Cardiac fibroblast (primary cell): ENCODE measurements at regions not wholly inside any gene's neighbourhood (a gene's known extent, or its start where the extent isn't known, plus 50 kb on each side); places are given as distances from the start of the nearest gene placed in this dataset.

ENCODE experiments used
- DNase-seq, 2 donors: peaks; one replicate each; pipeline versions ENCODE4 v3.0.0 to v3.0.0-alpha.2; 2010; ENCODE audit warnings: low read depth in 2 of 2
- H3K4me3 ChIP-seq, 2 donors: replicated peaks in 1 of 2; 1 replicate in 1 of 2; 2 replicates in 1 of 2; pipeline ENCODE4 v1.5.1; 2011; ENCODE audit warnings: low read depth in 2 of 2, low read length in 2 of 2, mild to moderate bottlenecking in 2 of 2, moderate library complexity in 1 of 2
- TF ChIP-seq, protein P1 (sequence below): IDR thresholded peaks from one replicate; pipeline ENCODE4 v1.5.1; 2011; ENCODE audit warnings: low read depth, mild to moderate bottlenecking, low read length, inconsistent platforms

DNA sequence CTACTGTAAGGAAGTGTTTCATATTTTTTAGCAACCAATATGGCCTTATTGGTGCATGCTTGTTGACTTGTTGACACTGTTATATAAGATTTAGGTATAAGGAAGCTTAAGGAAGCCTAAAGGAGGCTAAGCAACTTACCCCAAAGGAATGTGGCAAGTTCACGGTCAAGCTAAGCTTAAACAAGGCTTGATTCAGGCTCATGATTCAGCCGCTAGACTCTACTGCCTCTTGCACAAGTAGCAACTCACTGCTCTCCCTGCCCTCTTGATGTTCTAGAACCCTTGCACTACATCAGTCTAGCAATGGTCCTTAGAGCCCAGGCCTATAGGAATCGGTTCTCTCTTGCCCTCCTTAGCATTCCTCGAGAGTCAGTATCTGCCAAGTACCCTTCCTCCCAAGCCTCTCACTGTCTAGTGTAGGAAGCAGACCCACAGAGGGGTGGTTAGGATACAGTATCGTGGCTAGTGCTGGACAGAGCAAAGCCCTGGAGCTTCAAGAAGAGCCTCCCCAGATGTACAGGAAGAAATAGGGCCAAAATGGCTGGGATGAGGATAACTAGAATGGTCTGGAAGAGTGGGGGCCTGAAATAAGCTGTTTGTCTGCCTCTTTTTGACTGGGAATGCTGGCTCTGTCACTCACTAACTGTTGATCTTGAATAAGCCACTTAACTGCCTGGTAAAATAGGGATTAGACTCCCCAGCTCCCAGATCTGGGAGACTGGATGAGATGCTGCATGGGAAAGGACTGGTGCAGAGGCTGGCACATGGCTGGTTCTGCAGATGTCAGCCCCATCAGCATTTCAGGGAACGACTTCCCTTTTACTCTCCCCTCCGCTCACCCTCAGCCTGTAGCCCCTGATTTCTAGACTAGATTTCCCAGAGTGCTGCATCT is 122.2 kb downstream of the NAV1 start:
- peak in 1 of 2 donors; percentile 40 for DNase-seq
- TF ChIP-seq, protein P1, sequence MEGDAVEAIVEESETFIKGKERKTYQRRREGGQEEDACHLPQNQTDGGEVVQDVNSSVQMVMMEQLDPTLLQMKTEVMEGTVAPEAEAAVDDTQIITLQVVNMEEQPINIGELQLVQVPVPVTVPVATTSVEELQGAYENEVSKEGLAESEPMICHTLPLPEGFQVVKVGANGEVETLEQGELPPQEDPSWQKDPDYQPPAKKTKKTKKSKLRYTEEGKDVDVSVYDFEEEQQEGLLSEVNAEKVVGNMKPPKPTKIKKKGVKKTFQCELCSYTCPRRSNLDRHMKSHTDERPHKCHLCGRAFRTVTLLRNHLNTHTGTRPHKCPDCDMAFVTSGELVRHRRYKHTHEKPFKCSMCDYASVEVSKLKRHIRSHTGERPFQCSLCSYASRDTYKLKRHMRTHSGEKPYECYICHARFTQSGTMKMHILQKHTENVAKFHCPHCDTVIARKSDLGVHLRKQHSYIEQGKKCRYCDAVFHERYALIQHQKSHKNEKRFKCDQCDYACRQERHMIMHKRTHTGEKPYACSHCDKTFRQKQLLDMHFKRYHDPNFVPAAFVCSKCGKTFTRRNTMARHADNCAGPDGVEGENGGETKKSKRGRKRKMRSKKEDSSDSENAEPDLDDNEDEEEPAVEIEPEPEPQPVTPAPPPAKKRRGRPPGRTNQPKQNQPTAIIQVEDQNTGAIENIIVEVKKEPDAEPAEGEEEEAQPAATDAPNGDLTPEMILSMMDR, result no peak
- no peak overlapping the region for H3K4me3 ChIP-seq

DNA sequence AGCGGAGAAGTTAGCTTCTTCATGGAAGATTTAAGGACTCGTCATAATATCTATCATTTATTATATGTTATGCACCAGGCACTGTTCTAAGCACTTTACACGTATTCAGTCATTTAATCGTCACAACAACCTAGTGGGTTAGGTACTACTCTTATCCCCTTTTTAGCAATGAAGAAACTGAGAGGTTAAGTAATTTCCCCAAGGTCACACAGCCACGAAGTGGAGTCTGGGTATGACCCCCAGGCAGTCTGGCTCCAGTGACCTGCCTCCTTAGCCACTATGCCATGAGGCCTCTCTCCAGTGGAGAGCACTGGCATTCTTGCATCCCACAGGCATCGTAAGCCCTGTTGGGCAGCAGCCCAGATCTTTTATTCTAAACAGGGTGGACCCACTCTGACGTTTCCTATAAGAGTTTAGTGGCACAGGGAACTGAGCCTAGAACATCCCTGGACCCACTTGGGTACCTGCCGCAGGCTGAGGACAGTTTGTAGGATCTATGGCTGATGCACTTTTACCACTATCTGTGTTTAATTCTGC is 123.0 kb downstream of the NAV1 start:
- TF ChIP-seq, protein P1, result no peak
- DNase-seq, result no peak

DNA sequence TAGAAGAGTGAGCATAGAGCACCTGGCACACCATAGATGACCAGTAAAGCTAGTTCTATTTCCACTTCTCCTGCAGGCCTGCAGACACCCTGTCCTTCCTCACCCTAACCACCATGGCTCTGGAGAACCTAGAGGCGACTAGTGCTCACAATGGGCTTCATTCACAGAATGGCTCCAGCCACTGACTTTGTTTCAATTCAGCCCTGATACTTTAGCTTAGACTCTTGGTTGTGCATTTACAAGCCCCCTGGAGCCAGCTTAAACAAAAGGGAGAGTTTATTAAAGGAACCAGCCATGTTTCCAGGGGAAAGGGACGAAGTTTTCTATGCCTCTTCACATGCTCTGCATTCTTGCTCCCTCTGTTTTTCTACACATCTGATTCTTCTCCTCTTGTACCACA is 123.7 kb downstream of the NAV1 start:
- no peak for DNase-seq
- H3K4me3 ChIP-seq, result no peak overlapping the region
- TF ChIP-seq, protein P1, result no peak

More for the DNA sequence above, 123.0 kb downstream of the NAV1 start:
- H3K4me3 ChIP-seq, result no peak overlapping the region

DNA sequence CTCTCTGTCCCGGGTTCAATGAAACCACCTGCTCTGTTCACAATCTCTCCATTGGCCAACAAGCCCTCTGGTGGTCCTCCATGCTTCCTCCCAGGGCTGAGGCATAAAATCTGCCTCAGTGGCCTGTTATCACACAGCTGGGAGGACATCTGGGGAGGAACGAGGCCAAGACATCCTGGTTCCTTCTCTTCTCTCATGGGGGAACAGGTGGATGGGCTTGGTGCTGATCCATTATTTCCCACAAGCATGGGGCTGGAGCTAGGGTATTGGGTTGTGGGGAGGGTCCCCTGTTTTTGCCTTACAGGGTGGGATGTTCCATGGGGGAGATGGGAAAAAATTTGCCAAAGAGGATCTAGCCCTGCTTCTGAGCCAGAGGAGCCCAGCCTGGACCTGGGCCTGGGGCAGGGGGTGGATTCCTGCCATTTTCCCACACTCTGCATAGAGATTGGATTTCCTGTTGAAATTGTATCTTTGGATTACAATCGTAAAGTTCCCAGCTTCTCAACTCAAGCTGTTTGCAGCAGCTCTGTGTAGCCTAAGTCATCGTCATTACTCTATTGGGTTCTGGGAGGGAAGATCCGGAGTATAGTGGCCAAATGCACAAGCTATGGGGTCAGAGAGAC is 124.7 kb downstream of the NAV1 start:
- H3K4me3 ChIP-seq, result no peak overlapping the region
- TF ChIP-seq, protein P1, result no peak
- no peak for DNase-seq

DNA sequence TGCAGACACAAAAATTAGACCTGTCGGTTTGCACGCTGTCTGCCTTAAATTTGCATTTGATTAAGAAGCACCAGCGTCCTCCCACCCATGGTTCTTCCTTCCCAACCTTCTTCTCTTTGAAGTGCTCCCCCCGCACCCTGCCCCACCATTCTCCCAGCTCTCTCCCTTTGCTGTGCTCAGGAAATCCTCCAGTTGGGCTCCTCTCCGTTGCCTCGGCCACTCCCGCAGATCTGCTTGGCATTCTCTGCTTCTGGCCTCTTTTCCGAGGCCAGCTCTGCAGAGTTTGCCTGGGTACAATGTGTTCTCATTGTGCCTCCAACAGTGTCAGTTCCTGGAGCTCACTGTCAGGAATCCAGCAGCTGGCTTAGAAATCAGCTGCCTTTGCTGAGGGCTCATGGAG is 126.1 kb downstream of the NAV1 start:
- no peak for DNase-seq
- H3K4me3 ChIP-seq, result no peak overlapping the region
- TF ChIP-seq, protein P1, result no peak

DNA sequence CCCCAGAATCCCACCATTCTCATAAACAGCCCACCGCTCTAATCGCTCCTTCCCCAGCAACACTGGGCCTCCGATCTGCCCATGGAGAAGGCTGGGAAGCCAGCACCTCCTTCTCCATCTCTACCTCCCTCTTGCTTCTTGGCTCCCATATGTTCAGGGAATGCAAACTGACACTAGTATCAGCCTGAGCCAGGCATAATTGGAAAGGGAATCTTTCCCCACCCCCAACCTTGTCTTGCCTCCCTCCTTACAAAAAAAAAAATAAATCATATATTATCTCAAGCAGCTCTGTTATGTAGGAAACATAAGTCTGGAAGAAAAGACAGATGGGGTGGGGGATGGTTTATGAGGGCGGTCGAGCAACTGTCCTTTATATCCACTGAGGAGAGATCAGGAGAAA is 127.2 kb downstream of the NAV1 start:
- H3K4me3 ChIP-seq, result no peak overlapping the region
- no peak for DNase-seq
- TF ChIP-seq, protein P1, result no peak
